C4-2B (cell line): ENCODE measurements at regions not wholly inside any gene's neighbourhood (a gene's known extent, or its start where the extent isn't known, plus 50 kb on each side); places are given as distances from the start of the nearest gene placed in this dataset.

ENCODE experiments used
- ZFX ChIP-seq: fragments of 450-650 bp; IDR thresholded peaks from 2 replicates; pipeline ENCODE4 v1.6.1; 2017
- TF ChIP-seq, protein P1 (sequence below): fragments of 450-650 bp; conservative IDR thresholded peaks from 2 replicates; pipeline ENCODE4 v1.5.1; 2017; ENCODE audit warnings: mild to moderate bottlenecking

GRCh38 chr7:12127455-12127854, 83.6 kb upstream of the TMEM106B start:
- TF ChIP-seq, protein P1, sequence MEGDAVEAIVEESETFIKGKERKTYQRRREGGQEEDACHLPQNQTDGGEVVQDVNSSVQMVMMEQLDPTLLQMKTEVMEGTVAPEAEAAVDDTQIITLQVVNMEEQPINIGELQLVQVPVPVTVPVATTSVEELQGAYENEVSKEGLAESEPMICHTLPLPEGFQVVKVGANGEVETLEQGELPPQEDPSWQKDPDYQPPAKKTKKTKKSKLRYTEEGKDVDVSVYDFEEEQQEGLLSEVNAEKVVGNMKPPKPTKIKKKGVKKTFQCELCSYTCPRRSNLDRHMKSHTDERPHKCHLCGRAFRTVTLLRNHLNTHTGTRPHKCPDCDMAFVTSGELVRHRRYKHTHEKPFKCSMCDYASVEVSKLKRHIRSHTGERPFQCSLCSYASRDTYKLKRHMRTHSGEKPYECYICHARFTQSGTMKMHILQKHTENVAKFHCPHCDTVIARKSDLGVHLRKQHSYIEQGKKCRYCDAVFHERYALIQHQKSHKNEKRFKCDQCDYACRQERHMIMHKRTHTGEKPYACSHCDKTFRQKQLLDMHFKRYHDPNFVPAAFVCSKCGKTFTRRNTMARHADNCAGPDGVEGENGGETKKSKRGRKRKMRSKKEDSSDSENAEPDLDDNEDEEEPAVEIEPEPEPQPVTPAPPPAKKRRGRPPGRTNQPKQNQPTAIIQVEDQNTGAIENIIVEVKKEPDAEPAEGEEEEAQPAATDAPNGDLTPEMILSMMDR = no peak
- TF ChIP-seq ZFX = no peak
